H1 (cell line): ENCODE measurements at regions not wholly inside any gene's neighbourhood (a gene's known extent, or its start where the extent isn't known, plus 50 kb on each side); places are given as distances from the start of the nearest gene placed in this dataset.

Experiments
- CTCF ChIA-PET: fragments of 300-600 bp; sonication (Branson Sonifier 250); formaldehyde crosslinking; loops from one replicate; lab custom pipeline; 2021; ENCODE audit not compliant: partially characterized antibody; lab: Charles Lee
- POLR2A ChIA-PET: fragments of 300-600 bp; sonication (Branson Sonifier 250); formaldehyde crosslinking; loops from one replicate; lab custom pipeline; 2021; ENCODE audit warnings: inconsistent platforms; ENCODE audit not compliant: partially characterized antibody; lab: Charles Lee
- DNase-seq, 2 experiments: peaks; one replicate each; pipeline versions ENCODE4 v3.0.0 to v3.0.0-alpha.2; 2010 to 2022; ENCODE audit warnings: low spot score in 2 of 2, low read depth in 1 of 2, mixed read lengths in 1 of 2
- FAIRE-seq: peaks from 2 replicates; lab custom pipeline; 2011; peaks lifted over from hg19 to GRCh38; lab: Jason Lieb, UNC
- H2AFZ ChIP-seq: 2 replicates; pipeline ENCODE4 v1.8.1; 2012; ENCODE audit warnings: low read length, inconsistent platforms
- H2AK5ac ChIP-seq: 2 replicates; pipeline ENCODE4 v1.6.1; 2013; ENCODE audit warnings: low read depth, low read length
- H2BK120ac ChIP-seq: replicated peaks from 2 replicates; pipeline ENCODE3; 2013; ENCODE audit warnings: low read depth, low read length, inconsistent platforms
- H2BK12ac ChIP-seq: 2 replicates; pipeline ENCODE4 v1.6.1; 2013; ENCODE audit warnings: low read depth, low read length
- H2BK15ac ChIP-seq: 2 replicates; pipeline ENCODE4 v1.6.1; 2013; ENCODE audit warnings: low read length
- H2BK20ac ChIP-seq: 2 replicates; pipeline ENCODE4 v1.6.1; 2013; ENCODE audit warnings: low read length
- H2BK5ac ChIP-seq: 2 replicates; pipeline ENCODE4 v1.6.1; 2013; ENCODE audit warnings: low read depth, low read length
- H3K14ac ChIP-seq: 2 replicates; pipeline ENCODE4 v1.6.1; 2013; ENCODE audit warnings: inconsistent platforms; ENCODE audit not compliant: insufficient read length
- H3K18ac ChIP-seq: 2 replicates; pipeline ENCODE4 v1.6.1; 2013; ENCODE audit warnings: low read length; ENCODE audit errors: extremely low read depth
- H3K23ac ChIP-seq: 2 replicates; pipeline ENCODE4 v1.6.1; 2013; ENCODE audit warnings: inconsistent platforms; ENCODE audit not compliant: insufficient read length
- H3K23me2 ChIP-seq: 2 replicates; pipeline ENCODE4 v1.6.1; 2013; ENCODE audit warnings: low read depth, low read length
- H3K27ac ChIP-seq: 2 replicates; pipeline ENCODE4 v1.6.1; 2011; ENCODE audit warnings: low read depth, low read length, inconsistent platforms
- H3K27me3 ChIP-seq, 4 experiments: replicated peaks in 1 of 4; 1 replicate in 1 of 4; 2 replicates in 3 of 4; pipeline versions ENCODE4 v1.6.1 to v1.8.1; 2011 to 2013; ENCODE audit warnings: low read length in 3 of 4, mild to moderate bottlenecking in 3 of 4, inconsistent platforms in 2 of 4, mixed read lengths in 2 of 4, moderate library complexity in 1 of 4; ENCODE audit not compliant: control insufficient read depth in 3 of 4, insufficient read depth in 3 of 4; ENCODE audit errors: extremely low read depth in 1 of 4
- H3K36me3 ChIP-seq, 4 experiments: 2 replicates each; pipeline versions ENCODE4 v1.6.1 to v1.8.1; 2011 to 2013; ENCODE audit warnings: mild to moderate bottlenecking in 4 of 4, low read length in 3 of 4, moderate library complexity in 2 of 4, control low read depth in 1 of 4, inconsistent platforms in 1 of 4; ENCODE audit not compliant: insufficient read depth in 4 of 4, control insufficient read depth in 2 of 4
- H3K4ac ChIP-seq: replicated peaks from 2 replicates; pipeline ENCODE3; 2013; ENCODE audit warnings: low read length, low read depth, mixed read lengths, inconsistent platforms; ENCODE audit not compliant: insufficient read length
- H3K4me1 ChIP-seq, 4 experiments: replicated peaks in 1 of 4; 1 replicate in 1 of 4; 2 replicates in 3 of 4; pipeline versions ENCODE4 v1.6.1 to v1.8.1; 2011 to 2013; ENCODE audit warnings: low read length in 3 of 4, inconsistent platforms in 2 of 4, mixed read lengths in 1 of 4; ENCODE audit not compliant: insufficient read depth in 4 of 4, control insufficient read depth in 3 of 4
- H3K4me2 ChIP-seq, 2 experiments: 2 replicates each; pipeline versions ENCODE4 v1.6.1 to v1.8.1; 2011 to 2013; ENCODE audit warnings: low read depth in 2 of 2, low read length in 2 of 2, control low read depth in 1 of 2, inconsistent platforms in 1 of 2, mild to moderate bottlenecking in 1 of 2; ENCODE audit not compliant: insufficient read depth in 1 of 2
- H3K4me3 ChIP-seq, 4 experiments: fragments of 200-600, 300-600 bp in 1 of 4; sonication (generic), shearing (Covaris generic), sonication (Bioruptor Twin) in 1 of 4; 2 replicates each; pipeline versions ENCODE4 v1.5.1 to v1.8.1; 2011 to 2016; ENCODE audit warnings: low read length in 4 of 4, low read depth in 3 of 4, control low read depth in 2 of 4, inconsistent platforms in 2 of 4, mild to moderate bottlenecking in 2 of 4, mixed read lengths in 1 of 4, moderate library complexity in 1 of 4; ENCODE audit not compliant: insufficient read depth in 2 of 4; ENCODE audit errors: extremely low read depth in 1 of 4
- H3K56ac ChIP-seq: replicated peaks from 2 replicates; pipeline ENCODE3; 2013; ENCODE audit warnings: low read depth, mild to moderate bottlenecking, mixed read lengths, low read length, inconsistent platforms; ENCODE audit not compliant: insufficient read length
- H3K79me1 ChIP-seq: 2 replicates; pipeline ENCODE4 v1.6.1; 2013; ENCODE audit warnings: low read depth, low read length, control low read depth
- H3K79me2 ChIP-seq, 2 experiments: 2 replicates each; pipeline versions ENCODE4 v1.6.1 to v1.8.1; 2012 to 2013; ENCODE audit warnings: low read length in 2 of 2, mild to moderate bottlenecking in 2 of 2, inconsistent platforms in 1 of 2; ENCODE audit not compliant: insufficient read depth in 2 of 2, control insufficient read depth in 1 of 2
- H3K9ac ChIP-seq, 4 experiments: replicated peaks in 1 of 4; 1 replicate in 1 of 4; 2 replicates in 3 of 4; pipeline versions ENCODE4 v1.6.1 to v1.8.1; 2011 to 2013; ENCODE audit warnings: low read depth in 3 of 4, low read length in 3 of 4, control low read depth in 2 of 4, mild to moderate bottlenecking in 2 of 4, moderate library complexity in 2 of 4, inconsistent platforms in 1 of 4; ENCODE audit errors: extremely low read depth in 1 of 4
- H3K9me3 ChIP-seq, 2 experiments: 2 replicates each; pipeline versions ENCODE4 v1.6.1 to v1.8.1; 2012 to 2013; ENCODE audit warnings: mild to moderate bottlenecking in 2 of 2, moderate library complexity in 2 of 2, control low read depth in 1 of 2, inconsistent platforms in 1 of 2, low read depth in 1 of 2, low read length in 1 of 2, mixed read lengths in 1 of 2; ENCODE audit not compliant: insufficient read depth in 2 of 2
- H4K20me1 ChIP-seq, 2 experiments: replicated peaks in 1 of 2; 2 replicates each; pipeline versions ENCODE3 to v1.8.1; 2011 to 2013; ENCODE audit warnings: inconsistent platforms in 2 of 2, low read length in 2 of 2, mild to moderate bottlenecking in 1 of 2; ENCODE audit not compliant: insufficient read depth in 2 of 2, control insufficient read depth in 1 of 2
- H4K5ac ChIP-seq: 2 replicates; pipeline ENCODE4 v1.6.1; 2013; ENCODE audit warnings: low read length, low read depth, mixed read lengths, inconsistent platforms; ENCODE audit not compliant: insufficient read length
- H4K8ac ChIP-seq: 2 replicates; pipeline ENCODE4 v1.8.0; 2013; ENCODE audit warnings: mild to moderate bottlenecking, moderate library complexity, low read length, inconsistent platforms; ENCODE audit not compliant: insufficient read depth; ENCODE audit errors: extremely low read depth
- H4K91ac ChIP-seq: replicated peaks from 2 replicates; pipeline ENCODE3; 2013; ENCODE audit warnings: low read length, mixed read lengths, inconsistent platforms; ENCODE audit not compliant: insufficient read length
- CEBPB ChIP-seq: IDR thresholded peaks from 2 replicates; pipeline ENCODE4 v1.6.1; 2012; ENCODE audit warnings: low read depth, low read length
- CTCF ChIP-seq, 3 experiments: IDR thresholded peaks; 1 replicate in 2 of 3; 2 replicates in 1 of 3; pipeline versions ENCODE4 v1.5.1 to v1.6.1; 2011; ENCODE audit warnings: low read length in 3 of 3, mild to moderate bottlenecking in 3 of 3, inconsistent platforms in 2 of 3, low read depth in 1 of 3, moderate library complexity in 1 of 3; ENCODE audit not compliant: insufficient read depth in 1 of 3; ENCODE audit errors: control extremely low read depth in 1 of 3
- RAD21 ChIP-seq, 2 experiments: IDR thresholded peaks in 1 of 2; conservative IDR thresholded peaks in 1 of 2; 2 replicates each; pipeline ENCODE4 v1.6.1; 2011; ENCODE audit warnings: low read depth in 2 of 2, low read length in 2 of 2, improper control_type of control experiment in 1 of 2, inconsistent platforms in 1 of 2, mild to moderate bottlenecking in 1 of 2, moderate library complexity in 1 of 2
- SP4 ChIP-seq: IDR thresholded peaks from 2 replicates; pipeline ENCODE4 v1.6.1; 2012; ENCODE audit warnings: low read length, inconsistent platforms
- YY1 ChIP-seq: IDR thresholded peaks from 2 replicates; pipeline ENCODE4 v1.6.1; 2011; ENCODE audit warnings: low read depth, mild to moderate bottlenecking, low read length
- WGBS, 2 experiments: shearing (Covaris generic) in 1 of 2; methylation state at CpG; one replicate each; pipeline versions ENCODE4 v1.1.6 to v1.1.7; 2013 to 2015; ENCODE audit warnings: low lambda C conversion rate in 2 of 2, mixed read lengths in 2 of 2, inconsistent platforms in 1 of 2, low coverage in 1 of 2, missing lambda C conversion rate in 1 of 2; ENCODE audit not compliant: insufficient replicate concordance in 2 of 2, insufficient coverage in 1 of 2, insufficient read length in 1 of 2; ENCODE audit errors: extremely low coverage in 1 of 2, missing lambda C conversion rate in 1 of 2; 5-methylcytosine and 5-hydroxymethylcytosine counted together

DNA sequence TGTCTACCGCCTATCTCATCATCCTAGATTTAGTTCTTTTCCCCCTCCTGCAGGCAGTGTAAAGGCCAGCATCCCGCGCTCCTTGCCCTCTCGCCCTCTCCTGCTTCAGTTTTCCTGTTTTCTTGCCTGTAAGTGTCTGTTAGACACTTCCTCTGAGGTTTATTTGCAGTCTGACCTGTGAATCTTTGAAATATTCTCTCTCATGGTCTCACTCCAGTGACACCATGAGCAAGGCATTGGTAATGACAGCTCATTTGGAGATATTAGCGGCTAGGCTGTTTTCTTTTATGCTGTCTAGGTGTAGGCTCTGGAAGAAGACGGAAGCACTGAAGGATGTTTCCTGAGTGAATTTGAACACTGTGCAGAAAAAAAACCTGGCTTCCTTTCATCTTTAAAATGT, 179.6 kb downstream of the KDR start:
- Histone ChIP-seq H3K4me1 (no peaks in the 10 kb centered on the region), H2AK5ac (no peak overlapping the region), H3K27me3 (no peaks in the 10 kb centered on the region), H2BK12ac (no peak overlapping the region), H3K4ac (no peak overlapping the region), H3K18ac (no peak overlapping the region), H3K36me3 (no peaks in the 10 kb centered on the region), H3K27ac (no peak overlapping the region), H4K20me1 (no peaks in the 10 kb centered on the region), H2BK15ac (no peak overlapping the region), H4K8ac (no peak overlapping the region), H4K91ac (no peak overlapping the region), H3K4me3 (no peak overlapping the region), H3K14ac (no peak overlapping the region), H3K79me1 (no peaks in the 10 kb centered on the region), H3K9ac (no peak overlapping the region), H3K23me2 (no peaks in the 10 kb centered on the region), H3K56ac (no peak overlapping the region), H2AFZ (no peak overlapping the region), H3K23ac (no peak overlapping the region), H3K4me2 (no peak overlapping the region), H2BK20ac (no peak overlapping the region), H2BK5ac (no peak overlapping the region), H3K79me2 (no peaks in the 10 kb centered on the region), H2BK120ac (no peak overlapping the region), H4K5ac (no peak overlapping the region), H3K9me3 (no peaks in the 10 kb centered on the region)
- no peak for FAIRE-seq
- no peak for DNase-seq
- WGBS, 2 experiments, result 84% methylated on average over 6 of the region's 6 CpGs; no CpG with 5 or more reads in 1 of the 2 experiments
- no peak for TF ChIP-seq CEBPB
- TF ChIP-seq SP4, result no peak
- peak; percentile 30 to 36; a peak in 3 of 4 replicates for TF ChIP-seq RAD21 (IDR thresholded peaks at IDR 0.05 in 1 of 2, conservative IDR thresholded peaks at IDR 0.05 in 1 of 2; ENCODE audit: low read depth in 2 of 2, low read length in 2 of 2)
- TF ChIP-seq CTCF (IDR thresholded peaks at IDR 0.05; ENCODE audit: control extremely low read depth in 1 of 3, insufficient read depth in 1 of 3, low read depth in 1 of 3, low read length in 3 of 3), result peak in 1 of 3 experiments; percentile 11; a peak in 1 of 4 replicates
- TF ChIP-seq YY1, result no peak
- CTCF ChIA-PET, result interaction anchor here (0.6 to 1.9 kb wide), 5 partner anchors 16 to 607 kb away, joined by 3 to 7 read pairs (median 3); no protein-coding TSS in a partner anchor
- POLR2A ChIA-PET, result no interaction called here
